RWPE1 (cell line): ENCODE measurements at regions not wholly inside any gene's neighbourhood (a gene's known extent, or its start where the extent isn't known, plus 50 kb on each side); places are given as distances from the start of the nearest gene placed in this dataset.

Experiments used
- CTCF ChIA-PET: fragments of 350-600 bp; sonication (Branson Sonifier 250); formaldehyde crosslinking; extraction: SDS; loops from one replicate; lab custom pipeline; 2021; lab: Yijun Ruan, JAX
- POLR2A ChIA-PET: fragments of 400-600 bp; formaldehyde crosslinking; extraction: SDS; loops from one replicate; lab custom pipeline; 2020; ENCODE audit warnings: antibody characterized with exemption; ENCODE audit not compliant: low non-redundant PET; lab: Yijun Ruan, JAX
- DNase-seq: peaks from one replicate; pipeline ENCODE4 v3.0.0; 2012; ENCODE audit warnings: low spot score
- H3K27ac ChIP-seq: fragments of 450-650 bp; 2 replicates; pipeline ENCODE4 v1.5.1; 2017
- CTCF ChIP-seq: fragments of 450-650 bp; conservative IDR thresholded peaks from 2 replicates; pipeline ENCODE4 v1.5.1; 2017; ENCODE audit warnings: low read depth, mild to moderate bottlenecking

- CTCF ChIA-PET = interaction anchor here (0.8 kb wide), 1 partner anchor 734 kb away, joined by 3 read pairs; no protein-coding TSS in a partner anchor
- DNase-seq = no peak
- POLR2A ChIA-PET = interaction anchor here (0.7 kb wide), 1 partner anchor 559 kb away, joined by 4 read pairs; no protein-coding TSS in a partner anchor
- TF ChIP-seq CTCF = no peak
- H3K27ac ChIP-seq = peak overlapping the region; percentile 99
These were observed 53.6 kb upstream of the PPARA start for GRCh38 chr22:46096706-46097230.

GRCh38 chr22:46097268-46097900 is 52.9 kb upstream of the PPARA start:
- POLR2A ChIA-PET = no interaction called here
- no peak for TF ChIP-seq CTCF
- CTCF ChIA-PET = interaction anchor here (0.6 kb wide), 1 partner anchor 108 kb away, joined by 3 read pairs; no protein-coding TSS in a partner anchor
- no peak for DNase-seq
- peak overlapping the region; percentile 99 for H3K27ac ChIP-seq

GRCh38 chr22:46098525-46099475 is 51.5 kb upstream of the PPARA start:
- no peak for DNase-seq
- peak overlapping the region; percentile 99 for H3K27ac ChIP-seq
- ChIA-PET CTCF (interaction anchor here (0.7 kb wide), 1 partner anchor 269 kb away, joined by 5 read pairs; no protein-coding TSS in a partner anchor), POLR2A (no interaction called here)
- no peak for TF ChIP-seq CTCF

- POLR2A ChIA-PET = no interaction called here
- peak overlapping the region; percentile 99 for H3K27ac ChIP-seq
- CTCF ChIA-PET = no interaction called here
- TF ChIP-seq CTCF = no peak
- DNase-seq = no peak
These were observed 50.6 kb upstream of the PPARA start for GRCh38 chr22:46099740-46100139.

GRCh38 chr22:46100401-46101105 is 49.8 kb upstream of the PPARA start:
- CTCF ChIA-PET = no interaction called here

More at GRCh38 chr22:46100401-46101105, 49.8 kb upstream of the PPARA start:
- DNase-seq = no peak
- POLR2A ChIA-PET = no interaction called here
- no peak for TF ChIP-seq CTCF
- H3K27ac ChIP-seq = peak overlapping the region; percentile 99
